ENCODE measurements at regions not wholly inside any gene's neighbourhood (a gene's known extent, or its start where the extent isn't known, plus 50 kb on each side); places are given as distances from the start of the nearest gene placed in this dataset.

GRCh38 chr4:111864066-111864465, 281.2 kb upstream of the FAM241A start:
- TF ChIP-seq, protein P1, sequence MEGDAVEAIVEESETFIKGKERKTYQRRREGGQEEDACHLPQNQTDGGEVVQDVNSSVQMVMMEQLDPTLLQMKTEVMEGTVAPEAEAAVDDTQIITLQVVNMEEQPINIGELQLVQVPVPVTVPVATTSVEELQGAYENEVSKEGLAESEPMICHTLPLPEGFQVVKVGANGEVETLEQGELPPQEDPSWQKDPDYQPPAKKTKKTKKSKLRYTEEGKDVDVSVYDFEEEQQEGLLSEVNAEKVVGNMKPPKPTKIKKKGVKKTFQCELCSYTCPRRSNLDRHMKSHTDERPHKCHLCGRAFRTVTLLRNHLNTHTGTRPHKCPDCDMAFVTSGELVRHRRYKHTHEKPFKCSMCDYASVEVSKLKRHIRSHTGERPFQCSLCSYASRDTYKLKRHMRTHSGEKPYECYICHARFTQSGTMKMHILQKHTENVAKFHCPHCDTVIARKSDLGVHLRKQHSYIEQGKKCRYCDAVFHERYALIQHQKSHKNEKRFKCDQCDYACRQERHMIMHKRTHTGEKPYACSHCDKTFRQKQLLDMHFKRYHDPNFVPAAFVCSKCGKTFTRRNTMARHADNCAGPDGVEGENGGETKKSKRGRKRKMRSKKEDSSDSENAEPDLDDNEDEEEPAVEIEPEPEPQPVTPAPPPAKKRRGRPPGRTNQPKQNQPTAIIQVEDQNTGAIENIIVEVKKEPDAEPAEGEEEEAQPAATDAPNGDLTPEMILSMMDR (IDR thresholded peaks at IDR 0.05; ENCODE audit: poor library complexity) = no peak
- TF ChIP-seq EZH2 (IDR thresholded peaks at IDR 0.05; ENCODE audit: borderline replicate concordance) = no peak
- no peak for TF ChIP-seq EZH2phosphoT487 (IDR thresholded peaks at IDR 0.05; ENCODE audit: low read depth, severe bottlenecking, unreplicated experiment)
